Activated T-cell treated with anti-CD3 and anti-CD28 coated beads, Interleukin-2, amount 50 U/mL, for 72 hours (primary cell): ENCODE measurements at regions not wholly inside any gene's neighbourhood (a gene's known extent, or its start where the extent isn't known, plus 50 kb on each side); places are given as distances from the start of the nearest gene placed in this dataset.
"Not testable (repeated sequence)": the region's sequence is repeated elsewhere in the genome, so short reads cannot be mapped to it uniquely, and the experiment has no call there.

Experiments used
- ATAC-seq, 2 donors: fragments of 150-1000 bp; cut with Tn5 transposase; replicated peaks in 1 of 2; 2 replicates each; pipeline ENCODE4 v1.10.0; 2021; ENCODE audit warnings: moderate library complexity in 2 of 2, mild to moderate bottlenecking in 1 of 2
- DNase-seq, 2 donors: peaks; one replicate each; pipeline ENCODE4 v3.0.0; 2021 to 2022; ENCODE audit warnings: mixed read lengths in 1 of 2
- H3K27ac Mint-ChIP-seq: one replicate; pipeline ENCODE4 v1.8.0; 2022; ENCODE audit warnings: mild to moderate bottlenecking, moderate library complexity, mixed read lengths
- H3K27me3 Mint-ChIP-seq: one replicate; pipeline ENCODE4 v1.8.0; 2022; ENCODE audit warnings: low read depth, mixed read lengths
- H3K36me3 Mint-ChIP-seq, 2 donors: one replicate each; pipeline ENCODE4 v1.8.0; 2022; ENCODE audit warnings: mixed read lengths in 2 of 2, mild to moderate bottlenecking in 1 of 2; ENCODE audit not compliant: insufficient read depth in 2 of 2
- H3K4me1 Mint-ChIP-seq: one replicate; pipeline ENCODE4 v1.8.0; 2022; ENCODE audit warnings: low read depth, mixed read lengths
- H3K4me3 Mint-ChIP-seq, 2 donors: one replicate each; pipeline ENCODE4 v1.8.0; 2022; ENCODE audit warnings: mild to moderate bottlenecking in 2 of 2, mixed read lengths in 2 of 2, moderate library complexity in 2 of 2
- H3K9me3 Mint-ChIP-seq, 2 donors: one replicate each; pipeline ENCODE4 v1.8.0; 2022; ENCODE audit warnings: mixed read lengths in 2 of 2

- H3K27ac Mint-ChIP-seq, H3K4me1 Mint-ChIP-seq, ATAC-seq, H3K36me3 Mint-ChIP-seq, DNase-seq, H3K9me3 Mint-ChIP-seq, H3K27me3 Mint-ChIP-seq, H3K4me3 Mint-ChIP-seq: not testable (repeated sequence)
These were observed 296.6 kb upstream of the SFSWAP start for GRCh38 chr12:131414155-131414922.

GRCh38 chr12:131415781-131416180 is 295.1 kb upstream of the SFSWAP start:
- DNase-seq (no peak), ATAC-seq (no peak)
- H3K27ac Mint-ChIP-seq, result no peak overlapping the region
- H3K4me3 Mint-ChIP-seq, result no peak overlapping the region
- no peaks in the 10 kb centered on the region for H3K4me1 Mint-ChIP-seq
- H3K9me3 Mint-ChIP-seq, result no peaks in the 10 kb centered on the region
- H3K36me3 Mint-ChIP-seq, result no peaks in the 10 kb centered on the region
- H3K27me3 Mint-ChIP-seq, result no peaks in the 10 kb centered on the region

- H3K9me3 Mint-ChIP-seq, result peaks cover 0 to 2% of the 10 kb centered on the region in 2 donors
- H3K27ac Mint-ChIP-seq, result no peak overlapping the region
- DNase-seq, result no peak
- H3K27me3 Mint-ChIP-seq, result no peaks in the 10 kb centered on the region
- no peak for ATAC-seq
- H3K4me1 Mint-ChIP-seq, result no peaks in the 10 kb centered on the region
- no peaks in the 10 kb centered on the region for H3K36me3 Mint-ChIP-seq
- no peak overlapping the region for H3K4me3 Mint-ChIP-seq
These were observed 292.8 kb upstream of the SFSWAP start for GRCh38 chr12:131418121-131418520.

GRCh38 chr12:131418884-131419283 is 292.0 kb upstream of the SFSWAP start:
- Mint-ChIP-seq H3K4me1 (no peaks in the 10 kb centered on the region), H3K9me3 (peaks cover under 1 to 3% of the 10 kb centered on the region in 2 donors), H3K27me3 (no peaks in the 10 kb centered on the region), H3K27ac (no peak overlapping the region), H3K4me3 (no peak overlapping the region), H3K36me3 (peaks cover 0 to 4% of the 10 kb centered on the region in 2 donors)
- DNase-seq, result no peak
- ATAC-seq, result no peak

GRCh38 chr12:131420867-131421447 is 289.9 kb upstream of the SFSWAP start:
- Mint-ChIP-seq H3K4me3 (no peak overlapping the region), H3K9me3 (peaks cover 5 to 8% of the 10 kb centered on the region in 2 donors), H3K36me3 (peaks cover 0 to 5% of the 10 kb centered on the region in 2 donors), H3K27me3 (no peaks in the 10 kb centered on the region), H3K27ac (no peak overlapping the region), H3K4me1 (no peaks in the 10 kb centered on the region)
- ATAC-seq (no peak), DNase-seq (no peak)

GRCh38 chr12:131421509-131422186 is 289.2 kb upstream of the SFSWAP start:
- ATAC-seq, result no peak

GRCh38 chr12:131422187-131422520 is 288.7 kb upstream of the SFSWAP start:
- ATAC-seq (no peak), DNase-seq (no peak)
- Mint-ChIP-seq H3K4me3 (no peak overlapping the region), H3K36me3 (peaks cover 0 to 5% of the 10 kb centered on the region in 2 donors), H3K9me3 (peaks cover 5 to 8% of the 10 kb centered on the region in 2 donors), H3K27ac (no peak overlapping the region), H3K4me1 (no peaks in the 10 kb centered on the region), H3K27me3 (no peaks in the 10 kb centered on the region)

More at GRCh38 chr12:131421509-131422186, 289.2 kb upstream of the SFSWAP start:
- H3K4me3 Mint-ChIP-seq, result no peak overlapping the region
- H3K27me3 Mint-ChIP-seq, result no peaks in the 10 kb centered on the region
- no peak for DNase-seq
- peaks cover 5 to 8% of the 10 kb centered on the region in 2 donors for H3K9me3 Mint-ChIP-seq
- H3K36me3 Mint-ChIP-seq, result peaks cover 0 to 5% of the 10 kb centered on the region in 2 donors
- no peak overlapping the region for H3K27ac Mint-ChIP-seq
- H3K4me1 Mint-ChIP-seq, result no peaks in the 10 kb centered on the region

- no peak overlapping the region for H3K4me3 Mint-ChIP-seq
- no peak for DNase-seq
- H3K27me3 Mint-ChIP-seq, result no peaks in the 10 kb centered on the region
- no peak overlapping the region for H3K27ac Mint-ChIP-seq
- H3K4me1 Mint-ChIP-seq, result no peaks in the 10 kb centered on the region
- ATAC-seq, result no peak
- H3K9me3 Mint-ChIP-seq, result peaks cover 5 to 8% of the 10 kb centered on the region in 2 donors
- H3K36me3 Mint-ChIP-seq, result peaks cover 0 to 5% of the 10 kb centered on the region in 2 donors
These were observed 288.1 kb upstream of the SFSWAP start for GRCh38 chr12:131422744-131423143.

- Mint-ChIP-seq H3K27me3 (no peaks in the 10 kb centered on the region), H3K36me3 (peaks cover 0 to 5% of the 10 kb centered on the region in 2 donors), H3K4me1 (no peaks in the 10 kb centered on the region), H3K27ac (no peak overlapping the region), H3K4me3 (no peak overlapping the region), H3K9me3 (peaks cover 5 to 8% of the 10 kb centered on the region in 2 donors)
- ATAC-seq, result no peak
- no peak for DNase-seq
These were observed 286.6 kb upstream of the SFSWAP start for GRCh38 chr12:131424270-131424669.

- Mint-ChIP-seq H3K9me3 (peaks cover 5 to 8% of the 10 kb centered on the region in 2 donors), H3K36me3 (peaks cover 0 to 5% of the 10 kb centered on the region in 2 donors), H3K27ac (no peak overlapping the region), H3K4me3 (no peak overlapping the region), H3K4me1 (no peaks in the 10 kb centered on the region), H3K27me3 (no peaks in the 10 kb centered on the region)
- DNase-seq, result no peak
- no peak for ATAC-seq
These were observed 285.5 kb upstream of the SFSWAP start for GRCh38 chr12:131425112-131426075.

- Mint-ChIP-seq H3K36me3 (peaks cover 0 to 4% of the 10 kb centered on the region in 2 donors), H3K27me3 (peaks cover 8% of the 10 kb centered on the region), H3K4me1 (no peaks in the 10 kb centered on the region), H3K4me3 (no peak overlapping the region), H3K27ac (no peak overlapping the region), H3K9me3 (peaks cover 3 to 8% of the 10 kb centered on the region in 2 donors)
- ATAC-seq, result no peak
- DNase-seq, result no peak
These were observed 282.7 kb upstream of the SFSWAP start for GRCh38 chr12:131428091-131428685.

- not testable (repeated sequence) for H3K4me3 Mint-ChIP-seq, DNase-seq, H3K27me3 Mint-ChIP-seq, H3K9me3 Mint-ChIP-seq, H3K27ac Mint-ChIP-seq, H3K4me1 Mint-ChIP-seq, H3K36me3 Mint-ChIP-seq, ATAC-seq
These were observed 281.7 kb upstream of the SFSWAP start for GRCh38 chr12:131429221-131429620.
